ENCODE measurements at regions not wholly inside any gene's neighbourhood (a gene's known extent, or its start where the extent isn't known, plus 50 kb on each side); places are given as distances from the start of the nearest gene placed in this dataset.

- no peak for DNase-seq
Observed at GRCh38 chr1:55420929-55421716, 206.0 kb upstream of the USP24 start.

GRCh38 chr1:55420026-55420425 lies 204.9 kb upstream of the USP24 start:
- no peak for DNase-seq

GRCh38 chr1:55418208-55419000 lies 203.2 kb upstream of the USP24 start:
- DNase-seq, result no peak

- DNase-seq, result no peak
Observed at GRCh38 chr1:55416164-55416842, 201.1 kb upstream of the USP24 start.

GRCh38 chr1:55413286-55413685 lies 198.1 kb upstream of the USP24 start:
- no peak for DNase-seq

- DNase-seq, result no peak
Observed at GRCh38 chr1:55412060-55412459, 196.9 kb upstream of the USP24 start.

GRCh38 chr1:55402671-55403464 lies 187.7 kb upstream of the USP24 start:
- no peak for DNase-seq

GRCh38 chr1:55402142-55402541 lies 187.0 kb upstream of the USP24 start:
- no peak for DNase-seq

GRCh38 chr1:55400508-55400907 lies 185.3 kb upstream of the USP24 start:
- no peak for DNase-seq

GRCh38 chr1:55399346-55399745 lies 184.2 kb upstream of the USP24 start:
- no peak for DNase-seq

- DNase-seq, result no peak
Observed at GRCh38 chr1:55396381-55396891, 181.3 kb upstream of the USP24 start.

- no peak for DNase-seq
Observed at GRCh38 chr1:55388960-55389359, 173.8 kb upstream of the USP24 start.

GRCh38 chr1:55387145-55387544 lies 172.0 kb upstream of the USP24 start:
- no peak for DNase-seq

GRCh38 chr1:55386456-55386855 lies 171.3 kb upstream of the USP24 start:
- no peak for DNase-seq

GRCh38 chr1:55385402-55386018 lies 170.3 kb upstream of the USP24 start:
- no peak for DNase-seq

GRCh38 chr1:55384637-55385036 lies 169.5 kb upstream of the USP24 start:
- no peak for DNase-seq

- DNase-seq, result no peak
Observed at GRCh38 chr1:55382806-55383305, 167.7 kb upstream of the USP24 start.

GRCh38 chr1:55381983-55382382 lies 166.8 kb upstream of the USP24 start:
- DNase-seq, result no peak

- no peak for DNase-seq
Observed at GRCh38 chr1:55381491-55381890, 166.3 kb upstream of the USP24 start.

GRCh38 chr1:55380355-55380970 lies 165.3 kb upstream of the USP24 start:
- DNase-seq, result no peak

GRCh38 chr1:55378582-55378981 lies 163.4 kb upstream of the USP24 start:
- DNase-seq, result peak in 1 of 5 experiments; percentile 11
